Transverse colon (tissue), 4 donors: ENCODE measurements at regions not wholly inside any gene's neighbourhood (a gene's known extent, or its start where the extent isn't known, plus 50 kb on each side); places are given as distances from the start of the nearest gene placed in this dataset.

Experiments
- DNase-seq: peaks from one replicate; pipeline ENCODE4 v3.0.0-alpha.2; 2019
- H3K27ac ChIP-seq, 4 donors: fragments of 200-600 bp; sonication (generic); 2 replicates each; pipeline ENCODE4 v1.5.1; 2016 to 2018; ENCODE audit warnings: inconsistent platforms in 4 of 4
- H3K27me3 ChIP-seq: fragments of 200-600 bp; sonication (generic); 2 replicates; pipeline ENCODE4 v1.5.1; 2017; ENCODE audit warnings: inconsistent platforms
- H3K36me3 ChIP-seq, 4 donors: fragments of 200-600 bp; sonication (generic); 2 replicates each; pipeline ENCODE4 v1.5.1; 2017 to 2019; ENCODE audit warnings: inconsistent platforms in 4 of 4
- H3K4me1 ChIP-seq, 4 donors: fragments of 200-600 bp; sonication (generic); 2 replicates each; pipeline ENCODE4 v1.5.1; 2017 to 2020; ENCODE audit warnings: inconsistent platforms in 4 of 4
- H3K4me3 ChIP-seq, 4 donors: fragments of 200-600 bp; sonication (generic); 1 replicate in 1 of 4; 2 replicates in 3 of 4; pipeline versions ENCODE4 v1.5.1 to v1.6.1; 2017 to 2019; ENCODE audit warnings: inconsistent platforms in 4 of 4
- H3K9me3 ChIP-seq, 2 donors: fragments of 200-600 bp; sonication (generic); 2 replicates each; pipeline ENCODE4 v1.5.1; 2017 to 2019; ENCODE audit warnings: inconsistent platforms in 2 of 2
- EP300 ChIP-seq: sonication (generic); formaldehyde crosslinking; IDR thresholded peaks from one replicate; pipeline ENCODE4 v1.6.1; 2017; ENCODE audit warnings: antibody characterized with exemption, low read depth
- POLR2A ChIP-seq: fragments of 450-650 bp; IDR thresholded peaks from one replicate; pipeline ENCODE4 v1.6.1; 2016; ENCODE audit warnings: antibody characterized with exemption, mild to moderate bottlenecking, moderate library complexity
- POLR2AphosphoS5 ChIP-seq, 3 donors: sonication (generic); formaldehyde crosslinking; IDR thresholded peaks; one replicate each; pipeline ENCODE4 v1.6.1; 2016; ENCODE audit warnings: antibody characterized with exemption in 3 of 3
- WGBS, 2 donors: methylation state at CpG; one replicate each; pipeline ENCODE4 v1.1.5; 2018; ENCODE audit warnings: low coverage in 1 of 2; 5-methylcytosine and 5-hydroxymethylcytosine counted together
- in situ Hi-C, 4 donors: fragments of 200-750 bp; cut with MboI; loops; one replicate each; pipeline versions ENCODE4 v1.15.0 to v1.15.1; 2017; ENCODE audit warnings: low sequenced_read_pairs in 3 of 4, low pct_ligation_motif_present in 1 of 4, low pct_unique_long_range_greater_than_20kb in 1 of 4
- intact Hi-C: fragments of 100-400 bp; cut with DNase I; formaldehyde crosslinking; loops from one replicate; pipeline ENCODE4 v1.15.1; 2023; ENCODE audit warnings: low total_unique reads
- TF ChIP-seq, protein P1 (sequence below), 5 experiments: fragments of 200-600 bp in 3 of 5; fragments of 450-650 bp in 2 of 5; sonication (generic) in 3 of 5; IDR thresholded peaks; 1 replicate in 2 of 5; 2 replicates in 3 of 5; pipeline ENCODE4 v1.5.1; 2016 to 2017; ENCODE audit warnings: antibody characterized with exemption in 5 of 5, inconsistent platforms in 3 of 5, mild to moderate bottlenecking in 2 of 5, moderate library complexity in 1 of 5

DNA sequence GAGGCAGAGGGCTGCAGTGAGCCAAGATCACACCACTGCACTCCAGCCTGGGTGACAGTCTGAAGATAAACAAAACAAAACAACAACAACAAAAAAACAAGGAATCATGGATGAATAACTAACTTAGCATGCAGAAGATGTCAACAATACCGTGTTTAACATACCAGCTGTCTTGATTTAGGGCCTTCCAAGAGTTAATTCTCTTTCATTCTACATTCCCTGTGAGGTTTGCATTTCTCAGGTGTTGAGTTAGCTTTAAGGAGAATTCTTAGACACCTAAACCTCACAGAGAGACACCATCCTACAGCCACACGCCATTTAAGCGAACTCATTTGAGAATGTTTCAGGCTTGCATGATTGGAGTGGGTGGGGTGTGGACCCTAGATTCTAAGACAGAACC is 363.1 kb upstream of the RUNX1 start:
- intact Hi-C loops (loop anchor here (10.0 kb wide), 1 partner anchor 667 kb away; no protein-coding TSS in a partner anchor), in situ Hi-C loops (loop anchor here in 3 of 4 donors (25.0 kb wide), 1 partner anchor 675 kb away; no protein-coding TSS in a partner anchor)
- no peaks in the 10 kb centered on the region for H3K36me3 ChIP-seq
- no peak for DNase-seq
- no peaks in the 10 kb centered on the region for H3K4me1 ChIP-seq
- no peaks in the 10 kb centered on the region for H3K27me3 ChIP-seq
- TF ChIP-seq POLR2A: no peak
- no peak for TF ChIP-seq POLR2AphosphoS5 (IDR thresholded peaks at IDR 0.05)
- no peak for TF ChIP-seq EP300
- TF ChIP-seq, protein P1, sequence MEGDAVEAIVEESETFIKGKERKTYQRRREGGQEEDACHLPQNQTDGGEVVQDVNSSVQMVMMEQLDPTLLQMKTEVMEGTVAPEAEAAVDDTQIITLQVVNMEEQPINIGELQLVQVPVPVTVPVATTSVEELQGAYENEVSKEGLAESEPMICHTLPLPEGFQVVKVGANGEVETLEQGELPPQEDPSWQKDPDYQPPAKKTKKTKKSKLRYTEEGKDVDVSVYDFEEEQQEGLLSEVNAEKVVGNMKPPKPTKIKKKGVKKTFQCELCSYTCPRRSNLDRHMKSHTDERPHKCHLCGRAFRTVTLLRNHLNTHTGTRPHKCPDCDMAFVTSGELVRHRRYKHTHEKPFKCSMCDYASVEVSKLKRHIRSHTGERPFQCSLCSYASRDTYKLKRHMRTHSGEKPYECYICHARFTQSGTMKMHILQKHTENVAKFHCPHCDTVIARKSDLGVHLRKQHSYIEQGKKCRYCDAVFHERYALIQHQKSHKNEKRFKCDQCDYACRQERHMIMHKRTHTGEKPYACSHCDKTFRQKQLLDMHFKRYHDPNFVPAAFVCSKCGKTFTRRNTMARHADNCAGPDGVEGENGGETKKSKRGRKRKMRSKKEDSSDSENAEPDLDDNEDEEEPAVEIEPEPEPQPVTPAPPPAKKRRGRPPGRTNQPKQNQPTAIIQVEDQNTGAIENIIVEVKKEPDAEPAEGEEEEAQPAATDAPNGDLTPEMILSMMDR (IDR thresholded peaks at IDR 0.05): no peak
- H3K27ac ChIP-seq: no peak overlapping the region
- WGBS, 2 donors: 96% methylated on average over 3 of the region's 3 CpGs; no CpG with 5 or more reads in 1 of the 2 donors
- no peak overlapping the region for H3K4me3 ChIP-seq
- no peaks in the 10 kb centered on the region for H3K9me3 ChIP-seq

DNA sequence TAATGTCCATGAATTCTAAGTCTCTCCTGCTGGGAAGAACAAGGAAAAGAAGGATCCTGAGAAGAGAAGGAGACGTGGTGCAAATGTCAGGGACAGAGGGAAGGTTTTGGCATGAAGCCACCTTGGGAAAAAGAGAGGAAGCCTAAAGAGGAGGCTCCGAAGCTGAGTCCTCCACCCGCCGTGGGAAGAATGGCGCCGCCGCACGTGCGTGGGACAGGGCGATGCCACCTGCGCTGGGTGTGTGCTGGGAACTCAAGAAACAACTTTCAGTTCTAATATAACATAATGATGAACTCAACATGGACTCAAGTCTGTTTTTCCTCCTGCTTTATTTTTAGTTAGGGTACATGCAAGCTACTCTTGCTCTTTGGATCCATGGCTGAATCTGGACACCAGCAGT is 362.3 kb upstream of the RUNX1 start:
- DNase-seq: no peak
- WGBS, 2 donors: 91 to 95% methylated on average over 5 to 11 of the region's 11 CpGs
- TF ChIP-seq EP300: no peak
- TF ChIP-seq, protein P1 (IDR thresholded peaks at IDR 0.05): no peak
- no peak for TF ChIP-seq POLR2A
- TF ChIP-seq POLR2AphosphoS5 (IDR thresholded peaks at IDR 0.05): no peak

DNA sequence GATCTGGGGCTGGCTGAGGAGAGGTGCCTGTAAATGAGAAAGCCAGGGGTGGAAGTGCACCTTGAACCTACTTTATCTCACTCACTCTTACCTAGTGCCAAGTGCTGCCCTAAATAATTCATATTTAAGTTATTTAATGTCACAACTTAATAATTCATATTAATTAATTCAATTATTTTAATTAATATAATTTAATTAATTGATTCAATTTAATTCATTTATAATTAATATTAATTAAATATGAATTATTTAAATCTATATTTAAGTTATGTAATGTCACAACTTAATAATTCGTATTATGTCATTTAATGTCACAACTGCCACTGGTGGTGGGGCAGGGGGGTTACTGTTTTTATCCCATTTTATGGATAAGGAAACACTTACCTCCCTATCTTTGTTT is 361.6 kb upstream of the RUNX1 start:
- Histone ChIP-seq H3K9me3 (no peaks in the 10 kb centered on the region), H3K4me3 (no peak overlapping the region), H3K4me1 (no peaks in the 10 kb centered on the region), H3K36me3 (no peaks in the 10 kb centered on the region), H3K27me3 (no peaks in the 10 kb centered on the region), H3K27ac (no peak overlapping the region)
- in situ Hi-C loops (loop anchor here in 3 of 4 donors (25.0 kb wide), 1 partner anchor 673 kb away; no protein-coding TSS in a partner anchor), intact Hi-C loops (loop anchor here (10.0 kb wide), 1 partner anchor 666 kb away; no protein-coding TSS in a partner anchor)
- WGBS, 2 donors: 96 to 100% methylated on average over 1 of the region's 1 CpG
- TF ChIP-seq POLR2AphosphoS5 (IDR thresholded peaks at IDR 0.05) (no peak), POLR2A (no peak), EP300 (no peak)
- TF ChIP-seq, protein P1 (IDR thresholded peaks at IDR 0.05): no peak
- DNase-seq: no peak

More for the DNA sequence above, 362.3 kb upstream of the RUNX1 start:
- no peaks in the 10 kb centered on the region for H3K36me3 ChIP-seq
- no peaks in the 10 kb centered on the region for H3K4me1 ChIP-seq
- H3K4me3 ChIP-seq: no peak overlapping the region
- intact Hi-C loops: loop anchor here (10.0 kb wide), 1 partner anchor 667 kb away; no protein-coding TSS in a partner anchor
- no peaks in the 10 kb centered on the region for H3K27me3 ChIP-seq
- H3K27ac ChIP-seq: no peak overlapping the region
- in situ Hi-C loops: loop anchor here in 3 of 4 donors (25.0 kb wide), 1 partner anchor 674 kb away; no protein-coding TSS in a partner anchor
- H3K9me3 ChIP-seq: no peaks in the 10 kb centered on the region

- no peak for DNase-seq
Observed at GRCh38 chr21:35410123-35410522, 361.0 kb upstream of the RUNX1 start.

More at GRCh38 chr21:35410123-35410522, 361.0 kb upstream of the RUNX1 start:
- Histone ChIP-seq H3K4me1 (no peaks in the 10 kb centered on the region), H3K27me3 (no peaks in the 10 kb centered on the region), H3K4me3 (no peak overlapping the region), H3K27ac (no peak overlapping the region), H3K9me3 (no peaks in the 10 kb centered on the region), H3K36me3 (no peaks in the 10 kb centered on the region)
- 80% methylated on average over 1 of the region's 1 CpG; no CpG with 5 or more reads in 1 of the 2 donors for WGBS, 2 donors
- in situ Hi-C loops: loop anchor here in 3 of 4 donors (25.0 kb wide), 1 partner anchor 673 kb away; no protein-coding TSS in a partner anchor
- intact Hi-C loops: loop anchor here (10.0 kb wide), 1 partner anchor 665 kb away; no protein-coding TSS in a partner anchor
- no peak for TF ChIP-seq POLR2A
- TF ChIP-seq, protein P1 (IDR thresholded peaks at IDR 0.05): no peak
- TF ChIP-seq EP300: no peak
- TF ChIP-seq POLR2AphosphoS5 (IDR thresholded peaks at IDR 0.05): no peak
